Astrocyte (in vitro differentiated cells and primary cell): ENCODE measurements at regions not wholly inside any gene's neighbourhood (a gene's known extent, or its start where the extent isn't known, plus 50 kb on each side); places are given as distances from the start of the nearest gene placed in this dataset.

Experiments used
- CTCF ChIP-seq: IDR thresholded peaks from 2 replicates; pipeline ENCODE4 v1.5.1; 2011; ENCODE audit warnings: low read depth, mild to moderate bottlenecking, inconsistent platforms, low read length, moderate library complexity; ENCODE audit not compliant: insufficient read depth
- EZH2 ChIP-seq: IDR thresholded peaks from 2 replicates; pipeline ENCODE4 v1.6.1; 2012; ENCODE audit warnings: mild to moderate bottlenecking, low read length, inconsistent platforms; ENCODE audit not compliant: insufficient read depth

GRCh38 chr5:117805058-117805457 is 1183.3 kb downstream of the DTWD2 start:
- TF ChIP-seq CTCF (no peak), EZH2 (no peak)
